GM18511 (cell line): ENCODE measurements at regions not wholly inside any gene's neighbourhood (a gene's known extent, or its start where the extent isn't known, plus 50 kb on each side); places are given as distances from the start of the nearest gene placed in this dataset.
"Not testable (repeated sequence)": the region's sequence is repeated elsewhere in the genome, so short reads cannot be mapped to it uniquely, and the experiment has no call there.

Source experiments
- ATAC-seq: cut with Tn5 transposase; IDR thresholded peaks from one replicate; pipeline ENCODE4 v1.9.1; 2021; ENCODE audit warnings: mild to moderate bottlenecking, moderate library complexity; ENCODE audit not compliant: unreplicated experiment

- no peak for ATAC-seq
Measured at GRCh38 chr11:92594251-92594650, 369.6 kb downstream of the FAT3 start.

- ATAC-seq, result no peak
Measured at GRCh38 chr11:92595052-92595451, 370.4 kb downstream of the FAT3 start.

GRCh38 chr11:92596596-92597317 lies 372.1 kb downstream of the FAT3 start:
- ATAC-seq, result no peak

- no peak for ATAC-seq
Measured at GRCh38 chr11:92601048-92601447, 368.4 kb upstream of the MTNR1B start.

GRCh38 chr11:92605667-92606066 lies 363.8 kb upstream of the MTNR1B start:
- ATAC-seq, result no peak

GRCh38 chr11:92607969-92608722 lies 361.3 kb upstream of the MTNR1B start:
- no peak for ATAC-seq

- ATAC-seq, result no peak
Measured at GRCh38 chr11:92611157-92611556, 358.3 kb upstream of the MTNR1B start.

- ATAC-seq, result not testable (repeated sequence)
Measured at GRCh38 chr11:92618020-92618419, 351.4 kb upstream of the MTNR1B start.

- ATAC-seq, result no peak
Measured at GRCh38 chr11:92623055-92623454, 346.4 kb upstream of the MTNR1B start.

- ATAC-seq, result no peak
Measured at GRCh38 chr11:92625894-92626293, 343.6 kb upstream of the MTNR1B start.

- ATAC-seq, result no peak
Measured at GRCh38 chr11:92626624-92627023, 342.8 kb upstream of the MTNR1B start.

GRCh38 chr11:92627615-92628256 lies 341.7 kb upstream of the MTNR1B start:
- no peak for ATAC-seq

GRCh38 chr11:92628401-92629292 lies 340.8 kb upstream of the MTNR1B start:
- ATAC-seq, result no peak

GRCh38 chr11:92632495-92632894 lies 337.0 kb upstream of the MTNR1B start:
- ATAC-seq, result no peak

- ATAC-seq, result no peak
Measured at GRCh38 chr11:92633820-92634219, 335.6 kb upstream of the MTNR1B start.

GRCh38 chr11:92636543-92637188 lies 332.8 kb upstream of the MTNR1B start:
- ATAC-seq, result no peak

- no peak for ATAC-seq
Measured at GRCh38 chr11:92638678-92639077, 330.8 kb upstream of the MTNR1B start.

GRCh38 chr11:92642177-92642931 lies 327.1 kb upstream of the MTNR1B start:
- ATAC-seq, result no peak

GRCh38 chr11:92643827-92644226 lies 325.6 kb upstream of the MTNR1B start:
- no peak for ATAC-seq
